Ramos (cell line): ENCODE measurements at regions not wholly inside any gene's neighbourhood (a gene's known extent, or its start where the extent isn't known, plus 50 kb on each side); places are given as distances from the start of the nearest gene placed in this dataset.

Experiments used
- in situ Hi-C: fragments of 300-500 bp; cut with MboI; formaldehyde crosslinking; loops from one replicate; pipeline ENCODE4 v1.14.3; 2022; ENCODE audit warnings: low sequenced_read_pairs; ENCODE audit not compliant: unreplicated experiment

GRCh38 chr21:15273244-15273643, 208.4 kb upstream of the NRIP1 start:
- in situ Hi-C loops = no loop called here

- in situ Hi-C loops = no loop called here
Observed at GRCh38 chr21:15274701-15275485, 210.1 kb upstream of the NRIP1 start.

- in situ Hi-C loops = no loop called here
Observed at GRCh38 chr21:15275615-15276235, 210.9 kb upstream of the NRIP1 start.

- in situ Hi-C loops = no loop called here
Observed at GRCh38 chr21:15276243-15276642, 211.4 kb upstream of the NRIP1 start.

GRCh38 chr21:15277466-15277865, 212.7 kb upstream of the NRIP1 start:
- in situ Hi-C loops = no loop called here

GRCh38 chr21:15278279-15278678, 213.5 kb upstream of the NRIP1 start:
- in situ Hi-C loops = no loop called here

- in situ Hi-C loops = no loop called here
Observed at GRCh38 chr21:15278851-15279250, 214.1 kb upstream of the NRIP1 start.

GRCh38 chr21:15279482-15279881, 214.7 kb upstream of the NRIP1 start:
- in situ Hi-C loops = no loop called here

GRCh38 chr21:15281714-15282113, 216.9 kb upstream of the NRIP1 start:
- in situ Hi-C loops = no loop called here

GRCh38 chr21:15282665-15283064, 217.9 kb upstream of the NRIP1 start:
- in situ Hi-C loops = no loop called here

GRCh38 chr21:15283138-15283537, 218.3 kb upstream of the NRIP1 start:
- in situ Hi-C loops = no loop called here

- in situ Hi-C loops = no loop called here
Observed at GRCh38 chr21:15283789-15284188, 219.0 kb upstream of the NRIP1 start.

GRCh38 chr21:15285556-15285955, 220.8 kb upstream of the NRIP1 start:
- in situ Hi-C loops = no loop called here

GRCh38 chr21:15289246-15289645, 224.4 kb upstream of the NRIP1 start:
- in situ Hi-C loops = no loop called here

GRCh38 chr21:15289896-15290841, 225.4 kb upstream of the NRIP1 start:
- in situ Hi-C loops = no loop called here

- in situ Hi-C loops = no loop called here
Observed at GRCh38 chr21:15291621-15292266, 226.9 kb upstream of the NRIP1 start.

GRCh38 chr21:15293240-15293639, 228.4 kb upstream of the NRIP1 start:
- in situ Hi-C loops = no loop called here

GRCh38 chr21:15295875-15296274, 231.1 kb upstream of the NRIP1 start:
- in situ Hi-C loops = no loop called here

GRCh38 chr21:15297824-15298223, 233.0 kb upstream of the NRIP1 start:
- in situ Hi-C loops = no loop called here

- in situ Hi-C loops = no loop called here
Observed at GRCh38 chr21:15298306-15298705, 233.5 kb upstream of the NRIP1 start.
